GM23248 (cell line): ENCODE measurements at regions not wholly inside any gene's neighbourhood (a gene's known extent, or its start where the extent isn't known, plus 50 kb on each side); places are given as distances from the start of the nearest gene placed in this dataset.

Experiments used
- DNase-seq: peaks from one replicate; pipeline ENCODE4 v3.0.0-alpha.2; 2015
- H2AFZ ChIP-seq: fragments of 200-600 bp; sonication (generic); 2 replicates; pipeline ENCODE4 v1.6.1; 2016; ENCODE audit warnings: antibody characterized with exemption
- H3F3A ChIP-seq: fragments of 200-600 bp; sonication (generic); 2 replicates; pipeline ENCODE4 v1.6.1; 2016; ENCODE audit warnings: mild to moderate bottlenecking, antibody characterized with exemption, mixed run types; ENCODE audit not compliant: insufficient read depth
- H3K27ac ChIP-seq: fragments of 200-600 bp; sonication (generic); 2 replicates; pipeline ENCODE4 v1.5.1; 2016; ENCODE audit warnings: mild to moderate bottlenecking
- H3K27me3 ChIP-seq: fragments of 200-600 bp; sonication (generic); replicated peaks from 2 replicates; pipeline ENCODE4 v1.6.1; 2016; ENCODE audit warnings: mild to moderate bottlenecking; ENCODE audit not compliant: insufficient read depth
- H3K36me3 ChIP-seq: fragments of 200-600 bp; sonication (generic); 2 replicates; pipeline ENCODE4 v1.6.1; 2016; ENCODE audit warnings: low read depth, mild to moderate bottlenecking
- H3K4me1 ChIP-seq: fragments of 200-600 bp; sonication (generic); 2 replicates; pipeline ENCODE4 v1.6.1; 2016; ENCODE audit warnings: mild to moderate bottlenecking; ENCODE audit not compliant: insufficient read depth
- H3K4me2 ChIP-seq: fragments of 200-600 bp; sonication (generic); one replicate; pipeline ENCODE4 v1.6.1; 2016; ENCODE audit warnings: mild to moderate bottlenecking; ENCODE audit not compliant: unreplicated experiment
- H3K4me3 ChIP-seq: fragments of 200-600 bp; sonication (generic); 2 replicates; pipeline ENCODE4 v1.5.1; 2016; ENCODE audit warnings: mild to moderate bottlenecking
- H3K79me2 ChIP-seq: fragments of 200-600 bp; sonication (generic); 2 replicates; pipeline ENCODE4 v1.6.1; 2016; ENCODE audit warnings: mild to moderate bottlenecking; ENCODE audit not compliant: insufficient read depth
- H3K9ac ChIP-seq: fragments of 200-600 bp; sonication (generic); 2 replicates; pipeline ENCODE4 v1.6.1; 2016; ENCODE audit warnings: mild to moderate bottlenecking
- H3K9me2 ChIP-seq: fragments of 200-600 bp; sonication (generic); 2 replicates; pipeline ENCODE4 v1.6.1; 2016; ENCODE audit warnings: mixed run types, mild to moderate bottlenecking, moderate library complexity; ENCODE audit not compliant: insufficient read depth
- H3K9me3 ChIP-seq: fragments of 200-600 bp; sonication (generic); one replicate; pipeline ENCODE4 v1.6.1; 2017; ENCODE audit warnings: low read depth
- H4K20me1 ChIP-seq: fragments of 200-600 bp; sonication (generic); 2 replicates; pipeline ENCODE4 v1.6.0; 2016; ENCODE audit not compliant: insufficient read depth
- EZH2 ChIP-seq: fragments of 200-600 bp; sonication (generic); IDR thresholded peaks from 2 replicates; pipeline ENCODE4 v1.6.1; 2018; ENCODE audit warnings: antibody characterized with exemption, mild to moderate bottlenecking; ENCODE audit not compliant: insufficient read depth, poor library complexity, severe bottlenecking
- EZH2phosphoT487 ChIP-seq: fragments of 200-600 bp; sonication (generic); IDR thresholded peaks from 2 replicates; pipeline ENCODE4 v1.6.1; 2018; ENCODE audit warnings: antibody characterized with exemption, moderate library complexity, mild to moderate bottlenecking, low read depth; ENCODE audit not compliant: insufficient read depth
- WGBS, 2 experiments: methylation state at CpG; one replicate each; pipeline ENCODE4 v1.1.6; 2015 to 2017; ENCODE audit warnings: low lambda C conversion rate in 2 of 2, low coverage in 1 of 2; ENCODE audit errors: missing lambda C conversion rate in 2 of 2; 5-methylcytosine and 5-hydroxymethylcytosine counted together
- in situ Hi-C: fragments of 300-500 bp; cut with MboI; formaldehyde crosslinking; loops from 2 replicates; pipeline ENCODE4 v1.15.0; 2020

- no peak overlapping the region for H3K4me2 ChIP-seq
- H2AFZ ChIP-seq: no peak overlapping the region
- no peak overlapping the region for H3K4me3 ChIP-seq
- no peaks in the 10 kb centered on the region for H3F3A ChIP-seq
- no peaks in the 10 kb centered on the region for H4K20me1 ChIP-seq
- no peaks in the 10 kb centered on the region for H3K9me2 ChIP-seq
- H3K36me3 ChIP-seq: no peaks in the 10 kb centered on the region
- H3K79me2 ChIP-seq: no peaks in the 10 kb centered on the region
- DNase-seq: peak; percentile 66
- no peaks in the 10 kb centered on the region for H3K9me3 ChIP-seq
- WGBS, 2 experiments: 27% methylated on average over 7 of the region's 7 CpGs
- H3K27me3 ChIP-seq: no peaks in the 10 kb centered on the region
- H3K27ac ChIP-seq: no peak overlapping the region
- TF ChIP-seq EZH2 (no peak), EZH2phosphoT487 (no peak)
- H3K9ac ChIP-seq: no peak overlapping the region
- no peaks in the 10 kb centered on the region for H3K4me1 ChIP-seq
- in situ Hi-C loops: no loop called here
Measured at GRCh38 chr4:180665994-180666824, 1577.0 kb upstream of the TENM3 start.

GRCh38 chr4:180668732-180669131 is 1574.5 kb upstream of the TENM3 start:
- H3K27ac ChIP-seq: no peak overlapping the region
- in situ Hi-C loops: no loop called here
- WGBS, 2 experiments: 60 to 63% methylated on average over 14 of the region's 14 CpGs
- no peaks in the 10 kb centered on the region for H3K79me2 ChIP-seq
- H4K20me1 ChIP-seq: no peaks in the 10 kb centered on the region
- H3K4me1 ChIP-seq: no peaks in the 10 kb centered on the region
- no peak overlapping the region for H3K9ac ChIP-seq
- H2AFZ ChIP-seq: no peak overlapping the region
- H3K36me3 ChIP-seq: no peaks in the 10 kb centered on the region
- no peaks in the 10 kb centered on the region for H3K9me2 ChIP-seq
- H3K4me3 ChIP-seq: no peak overlapping the region
- TF ChIP-seq EZH2phosphoT487 (no peak), EZH2 (no peak)
- H3F3A ChIP-seq: no peaks in the 10 kb centered on the region
- H3K9me3 ChIP-seq: no peaks in the 10 kb centered on the region
- no peak for DNase-seq
- no peak overlapping the region for H3K4me2 ChIP-seq
- no peaks in the 10 kb centered on the region for H3K27me3 ChIP-seq

- H3K9me3 ChIP-seq: no peaks in the 10 kb centered on the region
- no peak overlapping the region for H3K4me3 ChIP-seq
- in situ Hi-C loops: no loop called here
- DNase-seq: no peak
- H3K9me2 ChIP-seq: no peaks in the 10 kb centered on the region
- no peaks in the 10 kb centered on the region for H3K79me2 ChIP-seq
- H3K27me3 ChIP-seq: no peaks in the 10 kb centered on the region
- TF ChIP-seq EZH2: no peak
- no peak for TF ChIP-seq EZH2phosphoT487
- no peaks in the 10 kb centered on the region for H3F3A ChIP-seq
- 29 to 33% methylated on average over 4 of the region's 4 CpGs for WGBS, 2 experiments
- H4K20me1 ChIP-seq: no peaks in the 10 kb centered on the region
- H3K4me2 ChIP-seq: no peak overlapping the region
- no peaks in the 10 kb centered on the region for H3K4me1 ChIP-seq
- no peak overlapping the region for H2AFZ ChIP-seq
- H3K9ac ChIP-seq: no peak overlapping the region
- H3K36me3 ChIP-seq: no peaks in the 10 kb centered on the region
- no peak overlapping the region for H3K27ac ChIP-seq
Measured at GRCh38 chr4:180669680-180670079, 1573.5 kb upstream of the TENM3 start.

- H4K20me1 ChIP-seq: no peaks in the 10 kb centered on the region
- H3K9me3 ChIP-seq: no peaks in the 10 kb centered on the region
- no peak overlapping the region for H3K4me3 ChIP-seq
- H3F3A ChIP-seq: no peaks in the 10 kb centered on the region
- WGBS, 2 experiments: 16 to 20% methylated on average over 4 of the region's 4 CpGs
- H3K9ac ChIP-seq: no peak overlapping the region
- H2AFZ ChIP-seq: no peak overlapping the region
- no peaks in the 10 kb centered on the region for H3K36me3 ChIP-seq
- no peak overlapping the region for H3K27ac ChIP-seq
- DNase-seq: no peak
- H3K27me3 ChIP-seq: no peaks in the 10 kb centered on the region
- H3K4me2 ChIP-seq: no peak overlapping the region
- no peaks in the 10 kb centered on the region for H3K4me1 ChIP-seq
- no peaks in the 10 kb centered on the region for H3K79me2 ChIP-seq
- in situ Hi-C loops: no loop called here
- no peaks in the 10 kb centered on the region for H3K9me2 ChIP-seq
- no peak for TF ChIP-seq EZH2phosphoT487
- TF ChIP-seq EZH2: no peak
Measured at GRCh38 chr4:180674619-180675358, 1568.4 kb upstream of the TENM3 start.
